ENCODE measurements at regions not wholly inside any gene's neighbourhood (a gene's known extent, or its start where the extent isn't known, plus 50 kb on each side); places are given as distances from the start of the nearest gene placed in this dataset.

DNA sequence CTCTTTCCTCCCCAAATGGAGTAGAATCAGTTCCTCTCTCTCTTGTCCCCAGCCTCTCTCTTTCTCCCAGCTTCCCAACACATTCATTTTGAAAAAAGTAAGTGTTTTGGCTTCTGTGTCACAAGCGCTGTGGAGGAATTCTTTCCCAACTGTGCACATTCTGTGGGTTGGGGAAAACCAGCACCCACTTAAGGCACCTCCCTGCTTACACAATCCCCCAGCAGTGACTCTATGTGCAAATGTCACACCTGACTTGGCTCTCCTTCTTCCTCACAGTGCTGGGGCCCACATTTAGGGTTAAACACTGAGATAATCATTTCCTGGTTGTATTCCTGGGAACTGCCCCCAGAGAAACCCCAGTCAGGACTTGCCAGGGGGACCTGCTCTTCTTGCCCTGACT lies 358.1 kb upstream of the ZNF32 start:
- TF ChIP-seq, protein P1, sequence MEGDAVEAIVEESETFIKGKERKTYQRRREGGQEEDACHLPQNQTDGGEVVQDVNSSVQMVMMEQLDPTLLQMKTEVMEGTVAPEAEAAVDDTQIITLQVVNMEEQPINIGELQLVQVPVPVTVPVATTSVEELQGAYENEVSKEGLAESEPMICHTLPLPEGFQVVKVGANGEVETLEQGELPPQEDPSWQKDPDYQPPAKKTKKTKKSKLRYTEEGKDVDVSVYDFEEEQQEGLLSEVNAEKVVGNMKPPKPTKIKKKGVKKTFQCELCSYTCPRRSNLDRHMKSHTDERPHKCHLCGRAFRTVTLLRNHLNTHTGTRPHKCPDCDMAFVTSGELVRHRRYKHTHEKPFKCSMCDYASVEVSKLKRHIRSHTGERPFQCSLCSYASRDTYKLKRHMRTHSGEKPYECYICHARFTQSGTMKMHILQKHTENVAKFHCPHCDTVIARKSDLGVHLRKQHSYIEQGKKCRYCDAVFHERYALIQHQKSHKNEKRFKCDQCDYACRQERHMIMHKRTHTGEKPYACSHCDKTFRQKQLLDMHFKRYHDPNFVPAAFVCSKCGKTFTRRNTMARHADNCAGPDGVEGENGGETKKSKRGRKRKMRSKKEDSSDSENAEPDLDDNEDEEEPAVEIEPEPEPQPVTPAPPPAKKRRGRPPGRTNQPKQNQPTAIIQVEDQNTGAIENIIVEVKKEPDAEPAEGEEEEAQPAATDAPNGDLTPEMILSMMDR (conservative IDR thresholded peaks at IDR 0.05): no peak
- TF ChIP-seq EZH2 (IDR thresholded peaks at IDR 0.05; ENCODE audit: low read depth): no peak

Data from PC-9 (cell line).